GM12872 (cell line): ENCODE measurements at regions not wholly inside any gene's neighbourhood (a gene's known extent, or its start where the extent isn't known, plus 50 kb on each side); places are given as distances from the start of the nearest gene placed in this dataset.

ENCODE experiments used
- CTCF ChIP-seq: IDR thresholded peaks from 3 replicates; pipeline ENCODE4 v1.5.1; 2011; ENCODE audit warnings: low read depth, mild to moderate bottlenecking, low read length, moderate library complexity; ENCODE audit not compliant: insufficient read depth

DNA sequence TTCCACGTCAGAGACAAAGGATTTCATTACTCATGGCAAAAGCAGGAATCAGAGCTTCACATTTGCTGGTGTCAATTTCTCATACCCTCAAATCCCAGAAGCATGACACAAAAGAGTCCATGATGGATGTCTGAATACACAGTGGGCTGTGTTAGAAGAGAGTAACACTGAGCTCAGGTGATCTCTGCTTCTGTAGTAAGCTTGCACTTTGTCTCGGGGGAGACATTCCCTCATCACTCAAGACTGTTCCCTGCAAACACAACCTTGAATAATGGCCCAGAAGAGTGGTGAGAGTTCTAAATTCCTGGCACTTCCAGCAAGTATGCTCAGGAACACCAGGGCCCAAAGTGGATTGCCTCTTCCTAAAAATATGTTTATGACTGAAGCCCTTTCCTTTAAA is 1787.2 kb upstream of the SEL1L start:
- TF ChIP-seq CTCF, result no peak

- TF ChIP-seq CTCF, result no peak
Observed at GRCh38 chr14:83331513-83331912, 1797.9 kb upstream of the SEL1L start.

- TF ChIP-seq CTCF, result no peak
Observed at GRCh38 chr14:83342590-83342989, 1808.9 kb upstream of the SEL1L start.

- no peak for TF ChIP-seq CTCF
Observed at GRCh38 chr14:83347874-83348273, 1814.2 kb upstream of the SEL1L start.

- TF ChIP-seq CTCF, result no peak
Observed at GRCh38 chr14:83355609-83356008, 1822.0 kb upstream of the SEL1L start.

GRCh38 chr14:83356080-83356479 is 1822.4 kb upstream of the SEL1L start:
- TF ChIP-seq CTCF, result no peak

DNA sequence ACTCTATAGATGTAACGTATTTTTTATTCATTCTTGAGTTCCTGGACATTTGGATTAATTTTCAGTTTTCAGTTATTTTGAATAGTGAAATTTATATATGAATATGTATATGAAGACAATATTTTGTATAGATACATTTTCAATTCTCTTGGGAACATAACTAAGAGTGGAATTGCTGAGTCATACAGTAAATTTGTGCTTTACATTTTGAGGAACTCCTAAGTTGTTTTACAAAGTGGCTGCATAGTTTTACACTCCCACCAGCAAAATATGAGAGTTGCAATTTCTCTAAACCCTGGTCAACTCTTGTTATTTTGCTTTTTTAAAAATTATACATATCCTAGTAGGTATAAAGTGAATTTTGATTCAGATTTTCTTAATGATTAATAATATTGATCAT is 1838.6 kb upstream of the SEL1L start:
- no peak for TF ChIP-seq CTCF

- no peak for TF ChIP-seq CTCF
Observed at GRCh38 chr14:83379436-83379835, 1845.8 kb upstream of the SEL1L start.
